LNCAP (cell line): ENCODE measurements at regions not wholly inside any gene's neighbourhood (a gene's known extent, or its start where the extent isn't known, plus 50 kb on each side); places are given as distances from the start of the nearest gene placed in this dataset.

Experiments
- TF ChIP-seq, protein P1 (sequence below): fragments of 450-650 bp; IDR thresholded peaks from 2 replicates; pipeline ENCODE4 v1.5.1; 2017; ENCODE audit warnings: mild to moderate bottlenecking

DNA sequence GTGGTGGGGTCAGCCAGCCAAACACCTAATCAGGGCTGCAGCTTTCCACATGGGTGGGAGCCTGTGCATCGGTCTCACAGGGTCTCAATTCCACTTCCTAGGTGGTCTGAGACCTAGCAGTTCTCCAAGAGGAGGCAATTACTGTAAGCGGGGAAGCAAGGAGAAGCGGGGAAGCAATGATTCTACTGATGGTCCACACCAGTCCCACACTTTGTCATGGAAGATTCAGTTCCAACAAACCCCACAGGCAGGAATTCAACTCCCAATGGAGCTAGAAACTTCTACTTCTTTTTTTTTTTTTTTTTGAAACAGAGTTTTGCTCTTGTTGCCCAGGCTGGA is 158.7 kb upstream of the RAI14 start:
- TF ChIP-seq, protein P1, sequence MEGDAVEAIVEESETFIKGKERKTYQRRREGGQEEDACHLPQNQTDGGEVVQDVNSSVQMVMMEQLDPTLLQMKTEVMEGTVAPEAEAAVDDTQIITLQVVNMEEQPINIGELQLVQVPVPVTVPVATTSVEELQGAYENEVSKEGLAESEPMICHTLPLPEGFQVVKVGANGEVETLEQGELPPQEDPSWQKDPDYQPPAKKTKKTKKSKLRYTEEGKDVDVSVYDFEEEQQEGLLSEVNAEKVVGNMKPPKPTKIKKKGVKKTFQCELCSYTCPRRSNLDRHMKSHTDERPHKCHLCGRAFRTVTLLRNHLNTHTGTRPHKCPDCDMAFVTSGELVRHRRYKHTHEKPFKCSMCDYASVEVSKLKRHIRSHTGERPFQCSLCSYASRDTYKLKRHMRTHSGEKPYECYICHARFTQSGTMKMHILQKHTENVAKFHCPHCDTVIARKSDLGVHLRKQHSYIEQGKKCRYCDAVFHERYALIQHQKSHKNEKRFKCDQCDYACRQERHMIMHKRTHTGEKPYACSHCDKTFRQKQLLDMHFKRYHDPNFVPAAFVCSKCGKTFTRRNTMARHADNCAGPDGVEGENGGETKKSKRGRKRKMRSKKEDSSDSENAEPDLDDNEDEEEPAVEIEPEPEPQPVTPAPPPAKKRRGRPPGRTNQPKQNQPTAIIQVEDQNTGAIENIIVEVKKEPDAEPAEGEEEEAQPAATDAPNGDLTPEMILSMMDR: no peak

DNA sequence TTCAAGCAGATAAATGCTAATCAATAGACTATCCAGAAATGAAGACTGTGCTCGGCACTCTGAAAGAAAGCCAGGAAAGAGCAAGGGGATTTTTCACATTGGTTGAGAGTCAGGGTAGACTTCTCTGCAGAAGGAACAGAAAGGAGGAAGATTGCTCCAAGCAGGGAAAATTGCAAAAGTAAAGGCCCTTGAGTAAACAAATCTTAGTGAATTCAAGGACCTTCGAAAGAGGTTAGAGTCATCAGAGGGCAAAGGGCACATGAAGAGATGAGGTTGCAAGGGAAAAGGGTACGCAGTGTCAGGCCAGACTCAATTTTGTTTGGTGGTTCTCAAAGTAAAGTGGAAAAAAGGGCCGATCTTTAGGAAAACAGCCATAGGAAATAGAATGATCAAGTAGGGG is 157.6 kb upstream of the RAI14 start:
- TF ChIP-seq, protein P1: no peak

DNA sequence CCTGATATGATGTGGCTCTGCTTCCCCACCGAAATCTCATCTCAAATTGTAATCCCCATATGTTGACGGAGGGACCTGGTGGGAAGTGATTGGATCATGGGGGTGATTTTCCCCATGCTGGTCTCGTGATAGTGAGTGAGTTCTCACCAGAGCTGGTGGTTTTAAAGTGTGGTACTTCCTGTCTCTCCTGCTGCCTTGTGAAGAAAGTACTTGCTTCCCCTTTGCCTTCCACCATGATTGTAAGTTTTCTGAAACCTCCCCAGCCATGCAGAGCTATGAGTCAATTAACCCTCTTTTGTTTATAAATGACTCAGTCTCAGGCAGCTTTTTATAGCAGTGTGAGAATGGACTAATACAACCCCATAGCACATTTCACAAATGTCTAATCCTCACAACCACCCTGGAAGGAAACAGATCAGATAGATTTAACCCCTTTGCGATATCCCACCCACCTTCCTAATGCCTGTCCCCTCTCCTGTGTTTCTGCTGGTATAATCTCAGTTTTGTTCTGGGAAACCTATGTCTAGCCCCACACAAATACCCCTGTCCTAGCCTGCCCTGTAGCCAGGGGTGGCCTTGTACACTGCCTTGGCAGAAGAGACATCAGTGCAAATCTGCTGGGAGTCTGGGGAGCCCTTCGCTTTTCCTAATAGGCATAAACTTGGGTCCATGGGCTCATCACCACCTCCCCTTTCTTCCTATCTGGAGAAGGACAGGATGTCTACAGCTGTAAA is 157.0 kb upstream of the RAI14 start:
- TF ChIP-seq, protein P1: no peak

DNA sequence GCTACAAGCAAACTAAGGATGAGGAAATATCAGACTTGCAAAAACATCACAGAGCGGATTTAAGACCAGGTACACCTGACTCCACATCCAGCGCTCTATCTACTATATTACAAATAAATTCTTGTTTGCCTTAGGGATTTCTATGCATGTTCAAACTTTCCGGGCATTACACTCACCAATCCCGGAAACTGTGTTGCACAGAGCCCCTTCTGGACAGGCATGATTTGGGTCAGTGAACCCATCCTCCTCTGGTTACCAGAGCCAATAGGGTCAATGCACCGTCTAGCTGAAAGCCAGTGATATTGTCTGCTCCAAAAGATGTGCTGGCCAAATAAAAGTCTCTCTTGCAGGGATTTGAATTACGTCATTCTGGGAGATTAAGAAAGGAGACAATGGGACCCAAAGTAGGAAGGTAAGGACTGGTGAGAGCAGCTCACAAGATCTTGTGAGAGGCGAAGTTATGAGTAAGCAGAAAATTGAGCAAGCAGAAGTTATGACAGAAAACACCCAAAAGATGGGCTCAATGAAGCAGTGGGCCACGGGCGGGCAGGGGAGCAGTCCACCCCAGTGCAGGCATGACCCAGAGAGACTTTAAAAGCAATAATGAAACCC is 155.8 kb upstream of the RAI14 start:
- TF ChIP-seq, protein P1: no peak

DNA sequence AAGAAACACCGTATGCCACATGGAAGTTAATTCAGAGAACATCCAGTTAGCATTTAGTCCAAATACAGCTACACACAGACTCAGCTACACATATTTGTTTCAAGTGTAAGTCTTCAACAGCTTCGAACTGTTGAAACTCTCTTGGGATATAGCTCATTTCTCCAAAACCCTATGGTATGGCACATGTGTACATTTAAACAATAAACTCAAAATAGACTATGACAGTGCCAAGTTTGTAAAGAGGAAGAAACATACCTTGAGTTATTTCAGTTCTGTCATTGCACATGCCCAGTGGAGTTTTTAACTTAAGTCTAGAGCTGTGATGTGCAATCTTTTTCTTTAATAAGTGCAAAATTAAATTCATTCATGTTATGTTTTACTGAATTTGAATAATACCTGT is 155.1 kb upstream of the RAI14 start:
- TF ChIP-seq, protein P1: no peak

DNA sequence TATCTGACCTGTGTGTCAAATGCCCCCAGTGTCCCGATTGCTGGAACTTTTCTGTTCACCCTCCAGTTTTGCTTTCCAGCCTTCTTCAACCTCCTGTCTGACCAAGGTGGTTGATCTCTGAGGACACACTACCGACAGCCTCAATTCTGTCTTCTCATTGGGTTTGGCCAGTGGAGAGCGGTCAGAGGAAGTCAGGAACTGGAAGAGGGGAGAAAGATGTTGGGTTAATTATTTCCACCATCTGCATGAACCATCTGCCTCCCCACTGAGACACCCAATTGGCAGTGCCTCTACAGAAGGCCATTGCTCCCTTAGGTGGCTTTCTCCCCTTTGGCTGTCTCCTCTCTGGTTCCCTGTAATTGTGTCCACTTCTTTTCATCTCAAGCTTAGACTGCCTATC is 154.3 kb upstream of the RAI14 start:
- TF ChIP-seq, protein P1: no peak

DNA sequence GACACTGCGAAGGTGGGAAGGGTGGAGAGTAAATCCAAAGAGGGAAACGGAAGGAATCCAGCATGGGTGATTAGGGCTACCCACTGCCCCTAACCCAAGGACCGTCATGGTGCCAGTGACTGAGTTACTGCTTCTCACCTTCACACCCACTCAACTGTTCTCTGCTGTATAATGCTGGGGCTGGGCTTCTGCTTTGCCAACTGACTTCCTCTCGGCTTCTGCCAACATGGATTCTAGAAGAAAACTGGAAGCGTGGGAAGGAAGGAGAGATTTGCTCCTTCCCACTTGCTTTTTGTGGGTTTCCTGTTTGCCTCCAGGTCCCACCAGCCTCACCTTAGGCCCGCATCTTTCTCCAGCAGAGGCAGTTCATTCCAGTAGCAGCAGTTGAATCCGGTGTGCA is 153.5 kb upstream of the RAI14 start:
- TF ChIP-seq, protein P1: no peak
